Choroid plexus epithelial cell (primary cell): ENCODE measurements at regions not wholly inside any gene's neighbourhood (a gene's known extent, or its start where the extent isn't known, plus 50 kb on each side); places are given as distances from the start of the nearest gene placed in this dataset.

Experiments used
- DNase-seq: peaks from one replicate; pipeline ENCODE4 v3.0.0-alpha.2; 2010; ENCODE audit warnings: low read depth
- H3K4me3 ChIP-seq: 2 replicates; pipeline ENCODE4 v1.5.1; 2011; ENCODE audit warnings: low read depth, mild to moderate bottlenecking, control low read depth, low read length, moderate library complexity
- CTCF ChIP-seq: conservative IDR thresholded peaks from 2 replicates; pipeline ENCODE4 v1.5.1; 2011; ENCODE audit warnings: low read depth, mild to moderate bottlenecking, control low read depth, inconsistent platforms, low read length, moderate library complexity

DNA sequence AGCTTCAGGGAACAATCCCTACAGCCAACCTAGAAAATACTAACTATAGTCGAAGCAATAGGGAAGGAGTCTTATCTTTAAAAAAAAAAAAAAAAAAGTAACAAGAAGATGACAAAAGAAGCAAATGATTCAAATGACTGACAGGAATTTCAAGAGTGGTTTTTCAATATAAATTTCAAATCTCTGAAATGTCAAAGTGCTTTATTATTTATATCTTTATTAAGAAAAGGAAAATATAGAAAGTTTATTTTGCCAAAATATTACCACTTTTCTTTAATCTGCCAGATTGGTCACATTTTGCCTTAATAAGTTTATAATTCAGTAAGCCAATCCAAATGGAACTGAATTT, 63.5 kb upstream of the HNRNPA3 start:
- H3K4me3 ChIP-seq, result no peak overlapping the region
- no peak for TF ChIP-seq CTCF
- DNase-seq, result no peak

- no peak for DNase-seq
- no peak for TF ChIP-seq CTCF
- no peak overlapping the region for H3K4me3 ChIP-seq
Measured at GRCh38 chr2:177153805-177154204, 58.8 kb upstream of the HNRNPA3 start.

- DNase-seq, result no peak
- no peak for TF ChIP-seq CTCF
Measured at GRCh38 chr2:177154809-177155208, 57.8 kb upstream of the HNRNPA3 start.

DNA sequence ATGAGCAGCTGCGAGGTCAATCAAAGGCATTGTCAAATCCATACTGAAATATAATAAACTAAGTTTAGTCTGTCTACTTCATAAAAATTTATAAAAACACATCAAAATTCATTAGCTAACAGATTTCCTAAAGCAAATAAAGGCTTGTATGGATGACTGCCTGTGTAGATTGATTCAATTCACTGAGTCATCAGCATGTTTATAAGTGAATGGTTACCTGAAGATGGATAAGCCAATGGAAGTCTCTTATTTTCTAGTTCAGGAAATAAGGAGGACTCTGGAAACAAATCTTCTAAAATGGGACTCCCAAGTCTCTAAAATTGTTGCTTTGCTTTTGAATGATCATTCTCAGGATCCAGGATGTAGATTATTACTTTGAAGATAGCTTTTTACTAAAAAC, 57.0 kb upstream of the HNRNPA3 start:
- no peak for DNase-seq
- TF ChIP-seq CTCF, result no peak

More at GRCh38 chr2:177154809-177155208, 57.8 kb upstream of the HNRNPA3 start:
- no peak overlapping the region for H3K4me3 ChIP-seq

GRCh38 chr2:177161741-177162460, 50.7 kb upstream of the HNRNPA3 start:
- DNase-seq, result peak; percentile 65
- TF ChIP-seq CTCF, result peak; percentile 68
- no peak overlapping the region for H3K4me3 ChIP-seq

More for the DNA sequence above, 57.0 kb upstream of the HNRNPA3 start:
- H3K4me3 ChIP-seq, result no peak overlapping the region
